ENCODE measurements at regions not wholly inside any gene's neighbourhood (a gene's known extent, or its start where the extent isn't known, plus 50 kb on each side); places are given as distances from the start of the nearest gene placed in this dataset.
"Not testable (repeated sequence)": the region's sequence is repeated elsewhere in the genome, so short reads cannot be mapped to it uniquely, and the experiment has no call there.

GRCh38 chr4:66556651-66557278, 886.5 kb upstream of the EPHA5 start:
- WGBS, 2 donors, result 83 to 92% methylated on average over 10 of the region's 10 CpGs
- intact Hi-C loops (cut with DNase I), result no loop called here
- Histone ChIP-seq H3K27me3 (no peaks in the 10 kb centered on the region), H3K4me1 (no peaks in the 10 kb centered on the region), H3K9me3 (no peaks in the 10 kb centered on the region), H3K4me3 (no peak overlapping the region), H3K36me3 (replicated peaks in 1 of 2; ENCODE audit: insufficient read depth in 1 of 2, low read depth in 2 of 2) (no peaks in the 10 kb centered on the region), H3K27ac (no peak overlapping the region)
- ATAC-seq (no peak), DNase-seq (no peak)
- no peak for TF ChIP-seq POLR2A (IDR thresholded peaks at IDR 0.05)
- TF ChIP-seq CTCF (IDR thresholded peaks at IDR 0.05), result no peak

DNA sequence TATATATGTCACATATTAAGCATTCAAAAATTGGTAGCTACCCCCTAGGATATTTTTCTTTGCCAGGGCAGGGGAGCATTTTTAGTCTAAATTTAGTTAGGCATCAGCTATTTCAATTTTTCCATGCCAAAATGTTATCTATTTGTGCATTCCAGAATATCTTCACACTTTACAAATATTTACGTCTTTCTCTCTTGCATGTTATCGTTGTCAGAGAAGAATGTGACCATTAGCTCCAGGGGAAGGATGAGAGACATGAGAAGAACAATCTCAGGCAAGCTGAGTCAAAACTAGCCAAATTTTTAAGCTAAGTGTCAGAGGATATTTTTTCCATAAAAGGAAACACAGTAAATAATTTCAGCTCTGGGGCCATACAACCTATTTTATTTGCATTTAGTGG, 885.0 kb upstream of the EPHA5 start:
- WGBS, 2 donors, result 32 to 37% methylated on average over 2 of the region's 2 CpGs
- intact Hi-C loops (cut with DNase I), result no loop called here
- H3K27me3 ChIP-seq, result no peaks in the 10 kb centered on the region

GRCh38 chr4:66554826-66555225, 884.5 kb upstream of the EPHA5 start:
- 50 to 51% methylated on average over 2 of the region's 2 CpGs for WGBS, 2 donors
- TF ChIP-seq POLR2A (IDR thresholded peaks at IDR 0.05) (no peak), CTCF (IDR thresholded peaks at IDR 0.05) (no peak)
- no peak for ATAC-seq

More for the DNA sequence above, 885.0 kb upstream of the EPHA5 start:
- ATAC-seq (no peak), DNase-seq (no peak)
- H3K9me3 ChIP-seq, result no peaks in the 10 kb centered on the region
- TF ChIP-seq CTCF (IDR thresholded peaks at IDR 0.05) (no peak), POLR2A (IDR thresholded peaks at IDR 0.05) (no peak)
- no peaks in the 10 kb centered on the region for H3K4me1 ChIP-seq
- H3K27ac ChIP-seq, result no peak overlapping the region
- H3K4me3 ChIP-seq, result no peak overlapping the region
- no peaks in the 10 kb centered on the region for H3K36me3 ChIP-seq (replicated peaks in 1 of 2; ENCODE audit: insufficient read depth in 1 of 2, low read depth in 2 of 2)

DNA sequence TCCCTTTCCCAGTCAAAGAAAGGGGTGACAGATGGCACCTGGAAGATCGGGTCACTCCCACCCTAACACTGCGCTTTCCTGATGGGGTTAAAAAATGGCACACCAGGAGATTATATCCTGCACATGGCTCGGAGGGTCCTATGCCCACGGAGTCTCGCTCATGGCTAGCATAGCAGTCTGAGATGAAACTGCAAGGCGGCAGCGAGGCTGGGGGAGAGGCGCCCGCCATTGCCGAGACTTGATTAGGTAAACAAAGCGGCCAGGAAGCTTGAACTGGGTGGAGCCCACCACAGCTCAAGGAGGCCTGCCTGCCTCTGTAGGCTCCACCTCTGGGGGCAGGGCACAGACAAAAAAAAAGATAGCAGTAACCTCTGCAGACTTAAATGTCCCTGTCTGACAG, 875.0 kb upstream of the EPHA5 start:
- DNase-seq; H3K4me1 ChIP-seq; H3K9me3 ChIP-seq; H3K4me3 ChIP-seq; H3K36me3 ChIP-seq (replicated peaks in 1 of 2; ENCODE audit: insufficient read depth in 1 of 2, low read depth in 2 of 2); intact Hi-C loops (cut with DNase I); H3K27me3 ChIP-seq; ATAC-seq; H3K27ac ChIP-seq: not testable (repeated sequence)
- WGBS, 2 donors, result 89 to 90% methylated on average over 11 of the region's 11 CpGs

More at GRCh38 chr4:66554826-66555225, 884.5 kb upstream of the EPHA5 start:
- intact Hi-C loops (cut with DNase I), result no loop called here
- Histone ChIP-seq H3K36me3 (replicated peaks in 1 of 2; ENCODE audit: insufficient read depth in 1 of 2, low read depth in 2 of 2) (no peaks in the 10 kb centered on the region), H3K27ac (no peak overlapping the region), H3K9me3 (no peaks in the 10 kb centered on the region), H3K27me3 (no peaks in the 10 kb centered on the region), H3K4me1 (no peaks in the 10 kb centered on the region), H3K4me3 (no peak overlapping the region)
- DNase-seq, result no peak

DNA sequence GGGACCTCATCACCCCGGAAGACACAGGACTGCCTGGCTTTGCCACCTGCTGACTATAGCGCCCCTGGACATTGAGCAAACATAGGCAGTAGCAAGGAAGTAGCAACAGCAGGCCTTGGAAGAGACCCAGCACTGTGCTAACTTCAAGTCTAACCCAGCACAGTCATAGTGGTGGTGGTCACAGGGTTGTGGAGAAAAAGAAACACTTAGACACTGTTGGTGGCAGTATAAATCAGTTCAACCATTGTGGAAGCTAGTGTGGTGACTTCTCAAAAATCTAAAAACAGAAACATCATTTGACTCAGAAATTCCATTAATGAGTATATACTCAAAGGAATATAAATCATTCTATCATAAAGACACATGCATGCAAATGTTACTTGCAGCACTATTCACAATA, 874.0 kb upstream of the EPHA5 start:
- TF ChIP-seq POLR2A (IDR thresholded peaks at IDR 0.05), result no peak
- no peak for TF ChIP-seq CTCF (IDR thresholded peaks at IDR 0.05)
- H3K36me3 ChIP-seq (replicated peaks in 1 of 2; ENCODE audit: insufficient read depth in 1 of 2, low read depth in 2 of 2), result no peaks in the 10 kb centered on the region
- WGBS, 2 donors, result 57 to 68% methylated on average over 1 to 2 of the region's 2 CpGs
- H3K4me1 ChIP-seq, result no peaks in the 10 kb centered on the region
- DNase-seq, result no peak
- H3K9me3 ChIP-seq, result no peaks in the 10 kb centered on the region
- no peak overlapping the region for H3K27ac ChIP-seq
- ATAC-seq, result no peak
- intact Hi-C loops (cut with DNase I), result no loop called here
- H3K4me3 ChIP-seq, result no peak overlapping the region
- no peaks in the 10 kb centered on the region for H3K27me3 ChIP-seq
